T follicular helper cell (primary cell): ENCODE measurements at regions not wholly inside any gene's neighbourhood (a gene's known extent, or its start where the extent isn't known, plus 50 kb on each side); places are given as distances from the start of the nearest gene placed in this dataset.

ENCODE experiments used
- DNase-seq: peaks from one replicate; pipeline ENCODE4 v3.0.0-alpha.2; 2020; ENCODE audit warnings: low read depth

GRCh38 chr3:94990952-94991705 is 928.3 kb downstream of the NSUN3 start:
- DNase-seq: no peak

DNA sequence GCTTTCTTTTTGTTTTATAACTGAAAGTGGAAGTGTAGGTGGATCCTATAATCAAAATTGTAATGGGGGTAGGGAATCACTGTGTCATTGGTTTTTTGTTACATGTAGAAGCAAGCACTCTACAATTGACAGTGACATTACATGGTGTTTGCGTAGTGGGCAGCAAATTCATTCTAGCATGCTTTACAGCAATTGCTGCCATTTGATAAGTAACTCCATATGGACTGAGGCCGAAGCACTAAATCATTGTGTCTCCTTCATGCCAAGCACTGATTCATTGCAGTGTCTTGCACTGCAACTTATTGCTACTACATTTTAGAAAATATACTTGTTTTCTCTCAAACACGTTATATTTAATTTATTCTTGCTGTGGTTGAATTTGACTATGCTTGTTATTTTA is 933.9 kb downstream of the NSUN3 start:
- DNase-seq: no peak

DNA sequence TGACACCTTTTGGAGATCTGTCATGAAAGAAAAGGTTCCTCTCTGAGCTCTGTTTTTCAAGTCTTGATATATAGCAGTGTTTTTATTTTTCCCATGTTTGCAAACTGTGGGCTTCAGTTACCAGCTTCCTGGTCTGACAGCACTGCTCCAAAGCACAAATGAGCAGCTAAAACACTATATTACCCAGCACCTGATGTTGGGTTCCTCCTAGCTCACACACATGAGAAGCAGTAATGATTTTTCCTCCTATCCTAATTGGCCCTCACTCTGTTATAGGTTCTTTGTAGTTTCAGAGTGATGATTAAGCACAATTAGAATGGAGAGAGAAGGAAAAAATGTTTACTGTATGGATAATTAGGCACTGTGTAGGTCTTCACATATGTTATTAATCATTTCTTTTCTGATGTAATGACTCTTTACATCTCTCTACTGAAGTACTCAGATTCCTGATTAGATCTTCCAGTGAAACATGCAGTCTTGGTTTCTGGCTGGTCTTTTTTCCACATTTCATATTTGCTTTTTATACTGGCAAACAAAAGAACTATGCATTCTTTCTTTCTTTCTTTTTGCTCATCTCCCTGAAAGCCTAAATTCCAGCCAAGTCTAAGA is 939.7 kb downstream of the NSUN3 start:
- no peak for DNase-seq

- no peak for DNase-seq
These were observed 965.8 kb downstream of the NSUN3 start for GRCh38 chr3:95028688-95029087.

DNA sequence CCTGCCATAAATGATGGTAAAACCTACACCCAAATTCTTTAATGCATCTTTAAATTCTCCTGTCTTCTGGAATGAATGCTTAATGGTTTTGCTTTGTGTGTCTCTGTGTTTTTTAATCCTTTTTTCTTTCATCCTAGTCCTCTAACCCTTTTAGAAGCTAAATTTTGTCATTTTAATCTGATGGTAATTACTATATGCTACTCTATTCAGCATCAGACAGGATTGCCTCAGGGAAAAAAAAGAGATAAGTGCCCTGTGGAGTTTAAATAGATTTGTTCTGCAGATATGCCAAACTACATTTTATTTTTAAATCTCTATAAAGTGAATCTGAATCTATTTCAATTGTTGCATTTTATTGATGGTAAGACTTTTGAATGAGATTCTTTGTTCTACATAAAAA is 966.8 kb downstream of the NSUN3 start:
- no peak for DNase-seq

- no peak for DNase-seq
These were observed 973.7 kb downstream of the NSUN3 start for GRCh38 chr3:95036526-95037021.

GRCh38 chr3:95037097-95037496 is 974.2 kb downstream of the NSUN3 start:
- DNase-seq: no peak

DNA sequence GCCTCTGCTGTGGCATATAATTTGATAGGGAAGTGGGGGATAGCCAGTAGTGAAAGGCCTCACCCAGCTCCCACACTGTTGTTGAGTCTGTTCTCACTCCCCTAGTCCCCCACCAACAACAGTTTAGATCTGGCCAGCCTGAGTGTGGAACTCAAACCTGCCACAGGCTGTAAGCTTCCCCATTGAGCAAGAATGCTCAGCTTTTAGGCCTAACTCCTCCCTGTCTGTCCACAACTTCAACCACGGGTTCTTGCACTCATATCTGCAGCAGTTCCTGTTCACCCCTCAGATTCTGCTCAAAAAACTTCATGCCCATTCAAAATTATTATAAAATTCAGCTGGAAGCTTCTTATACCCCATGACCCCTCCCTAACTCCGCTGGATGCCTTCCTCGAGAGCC is 975.1 kb downstream of the NSUN3 start:
- DNase-seq: no peak

DNA sequence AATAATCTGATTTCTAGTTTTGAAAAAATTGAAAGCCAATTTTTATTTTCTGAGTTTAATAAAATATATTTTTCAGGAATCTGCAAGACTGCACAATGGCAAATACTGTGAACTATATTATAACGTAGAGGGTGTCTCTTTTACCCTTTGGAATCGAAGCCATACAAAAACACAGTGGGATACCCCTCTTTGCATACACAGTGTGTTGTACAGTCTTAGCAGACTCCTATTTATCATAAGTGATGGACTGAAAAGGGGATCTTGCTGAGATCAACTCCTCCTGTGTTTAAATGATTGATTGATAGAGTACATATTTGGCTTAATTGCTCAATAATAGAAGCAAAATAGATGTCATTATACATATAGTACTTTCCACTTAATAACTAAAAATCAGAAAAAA is 981.2 kb downstream of the NSUN3 start:
- no peak for DNase-seq

DNA sequence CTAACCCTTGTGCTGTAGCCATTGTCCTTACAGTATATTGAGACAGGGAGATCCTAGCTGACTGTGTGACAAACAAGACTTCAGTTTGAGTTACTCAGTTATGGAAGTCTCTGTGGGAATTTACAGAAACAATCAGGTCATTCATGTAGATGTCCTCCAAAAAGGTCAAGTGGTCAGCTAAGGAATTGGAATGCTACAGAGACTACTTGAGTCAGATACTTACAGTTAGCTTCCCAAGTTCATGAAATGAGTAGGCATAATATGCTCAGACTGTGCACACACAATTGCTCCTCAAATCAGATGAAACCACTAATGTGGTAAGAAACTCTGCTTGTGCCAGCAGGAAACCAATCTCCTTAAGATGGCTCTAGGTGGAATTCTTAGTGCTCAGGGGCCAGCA is 985.7 kb downstream of the NSUN3 start:
- no peak for DNase-seq

DNA sequence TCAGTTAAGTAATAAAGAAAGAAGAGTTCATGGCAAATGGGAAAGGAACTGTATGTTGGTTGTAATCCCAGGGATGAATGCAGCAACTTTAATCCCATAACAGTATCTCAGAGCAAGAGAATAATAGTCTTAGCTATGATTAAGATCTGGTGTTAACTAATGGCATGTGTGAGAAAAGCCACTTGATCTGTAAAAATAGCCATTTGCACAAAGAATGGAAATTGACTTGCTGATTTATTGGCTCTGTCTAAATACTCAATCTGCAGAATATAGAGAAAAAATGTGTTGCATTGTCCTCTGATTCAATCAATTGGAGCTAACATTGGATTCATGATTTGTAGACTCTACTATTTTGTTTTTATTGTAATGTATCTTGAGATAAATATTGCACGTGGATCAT is 987.0 kb downstream of the NSUN3 start:
- DNase-seq: no peak

DNA sequence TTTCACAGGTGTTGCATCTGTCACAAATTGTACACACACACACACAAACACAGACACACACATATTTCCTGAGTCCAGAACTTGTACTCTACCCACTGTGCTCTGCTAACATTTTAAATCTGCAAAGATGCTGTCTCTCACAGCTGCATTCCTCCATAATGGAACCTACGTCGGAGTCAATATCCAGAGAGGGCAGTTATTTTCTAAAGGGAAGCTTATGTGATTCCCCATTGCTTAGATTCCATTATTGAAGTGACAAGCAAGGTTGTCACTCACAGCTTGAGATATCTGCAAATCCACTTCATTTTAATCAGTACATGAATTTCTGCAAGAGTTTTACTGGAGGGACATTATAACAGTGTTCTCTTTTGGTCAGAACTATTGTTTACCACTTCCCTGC is 992.4 kb downstream of the NSUN3 start:
- no peak for DNase-seq

- no peak for DNase-seq
These were observed 1019.3 kb downstream of the NSUN3 start for GRCh38 chr3:95082191-95082590.

DNA sequence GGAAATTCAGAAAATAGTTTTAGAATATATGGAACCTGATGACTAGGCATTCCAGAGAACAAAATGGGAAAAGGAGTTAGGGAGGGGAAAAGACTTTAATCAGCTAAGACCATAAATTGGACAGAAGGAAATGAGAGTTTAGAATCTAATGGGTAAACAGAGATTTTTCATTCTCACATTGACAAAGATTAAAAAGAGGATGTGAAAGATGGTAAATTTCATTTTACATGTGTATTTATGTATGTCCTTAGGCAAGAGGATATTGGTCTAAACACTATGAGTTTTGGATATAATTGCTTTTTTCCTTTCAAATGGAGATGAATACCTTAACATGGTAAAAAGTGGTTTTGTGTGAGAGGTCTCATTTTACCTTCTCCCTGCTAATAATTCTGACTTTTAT is 1021.9 kb downstream of the NSUN3 start:
- no peak for DNase-seq

GRCh38 chr3:95088464-95088863 is 1025.6 kb downstream of the NSUN3 start:
- no peak for DNase-seq

- no peak for DNase-seq
These were observed 1034.6 kb downstream of the NSUN3 start for GRCh38 chr3:95097493-95097892.

DNA sequence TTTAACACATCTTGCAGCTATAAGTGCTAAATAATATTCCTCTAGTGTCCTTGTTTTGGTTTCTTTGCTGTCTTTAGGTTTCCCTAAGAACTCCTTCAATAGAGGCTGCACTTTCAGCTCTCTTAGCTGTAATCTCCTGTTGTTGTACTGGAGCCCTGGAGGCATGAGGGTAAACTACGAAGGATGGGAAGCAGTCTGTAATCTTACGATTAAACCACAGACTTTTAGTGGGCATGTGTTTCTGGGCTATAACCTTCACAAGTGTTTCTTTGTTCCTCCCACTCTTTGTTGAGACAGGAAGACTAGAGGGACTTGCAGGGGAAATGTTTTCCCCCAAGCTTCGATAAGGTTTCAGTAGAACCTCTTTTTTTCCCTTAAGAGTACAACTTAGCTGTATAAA is 1058.1 kb downstream of the NSUN3 start:
- no peak for DNase-seq

DNA sequence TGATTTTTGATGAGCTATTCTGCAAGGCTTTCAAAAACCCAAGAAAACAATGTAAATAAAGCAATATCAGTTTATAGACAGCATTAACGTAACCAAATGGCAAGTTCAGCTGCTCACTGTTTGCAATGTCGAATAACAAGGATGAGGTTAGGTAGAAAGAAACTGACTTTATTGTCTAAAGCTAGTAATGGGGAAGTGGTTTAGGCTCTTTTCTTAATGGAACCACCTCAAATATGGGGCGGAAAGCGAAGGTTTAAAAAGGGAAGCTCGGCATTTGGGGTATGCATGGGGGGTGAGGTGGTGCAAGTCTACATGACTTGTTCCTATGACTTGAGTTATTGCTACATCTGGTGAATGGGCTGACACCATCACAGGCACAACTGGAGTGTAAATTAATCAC is 1060.2 kb downstream of the NSUN3 start:
- DNase-seq: no peak

DNA sequence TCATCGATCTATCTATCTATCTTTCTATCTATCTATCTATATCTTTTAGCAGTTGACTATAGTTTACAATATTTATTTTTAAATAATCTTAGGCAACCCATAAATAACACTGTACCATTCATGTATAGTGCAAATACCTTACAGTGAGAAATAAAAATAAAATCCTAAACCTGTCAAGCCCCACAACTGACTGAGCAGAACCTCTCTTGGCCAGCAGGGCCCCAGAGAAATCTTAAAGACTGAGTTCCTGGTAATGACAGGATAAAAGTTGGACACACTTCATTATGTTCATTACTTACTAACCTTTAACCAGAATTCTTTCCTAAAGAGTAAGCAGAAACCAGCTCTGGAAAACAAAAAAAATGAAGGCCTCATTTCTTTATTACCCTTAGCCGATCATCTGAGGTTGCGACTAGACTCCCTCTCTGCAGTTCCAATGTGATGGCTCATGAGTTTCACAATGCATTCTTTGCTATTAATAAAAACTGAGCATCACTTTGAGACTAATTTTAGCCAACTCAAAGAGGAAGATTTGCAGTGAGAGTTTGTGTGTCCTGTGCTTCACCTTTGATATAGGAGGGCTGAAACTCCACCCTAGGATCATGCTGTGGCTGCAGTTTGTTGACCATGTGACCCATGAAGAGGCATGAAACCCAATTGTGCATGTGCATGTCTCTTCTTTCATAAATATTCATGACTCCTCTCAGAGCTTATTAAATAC is 1072.0 kb downstream of the NSUN3 start:
- DNase-seq: no peak

DNA sequence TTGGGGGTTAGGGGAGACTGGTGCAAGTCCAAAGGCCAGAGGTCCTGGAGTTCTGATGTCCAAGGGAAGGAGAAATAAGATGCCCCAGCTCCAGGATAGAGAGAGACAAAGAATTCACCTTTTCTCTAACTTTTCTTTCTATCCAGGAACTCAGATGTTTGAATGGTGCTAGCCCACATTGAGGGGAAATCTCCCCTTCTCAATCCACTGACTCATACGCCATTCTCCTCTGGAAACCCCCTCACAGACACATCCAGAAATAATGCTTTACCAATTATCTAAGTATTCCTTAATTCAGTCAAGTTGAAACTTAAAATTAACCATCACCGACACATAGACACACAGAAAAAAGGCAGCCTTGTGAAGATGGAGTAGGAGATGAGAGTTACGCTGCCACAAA is 1085.2 kb downstream of the NSUN3 start:
- DNase-seq: no peak

- no peak for DNase-seq
These were observed 1088.7 kb downstream of the NSUN3 start for GRCh38 chr3:95151590-95151989.

DNA sequence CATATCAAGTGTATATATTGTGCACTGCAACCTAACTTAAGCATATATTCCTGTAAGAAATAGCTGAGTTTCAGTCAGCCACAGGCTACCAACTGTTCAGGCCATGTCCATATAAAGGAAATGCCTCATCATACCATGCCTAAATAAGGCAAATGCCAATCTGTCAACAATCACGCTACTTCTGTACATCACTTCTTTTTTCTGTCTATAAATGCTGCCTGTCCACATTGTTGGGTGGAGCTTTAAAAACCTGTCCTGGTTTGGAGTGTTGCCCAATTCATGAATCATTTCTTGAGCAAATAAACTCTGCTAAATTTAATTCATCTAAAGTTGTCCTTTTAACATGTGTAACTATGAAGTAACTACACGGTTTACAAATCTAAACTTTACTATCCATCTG is 1091.9 kb downstream of the NSUN3 start:
- DNase-seq: no peak

DNA sequence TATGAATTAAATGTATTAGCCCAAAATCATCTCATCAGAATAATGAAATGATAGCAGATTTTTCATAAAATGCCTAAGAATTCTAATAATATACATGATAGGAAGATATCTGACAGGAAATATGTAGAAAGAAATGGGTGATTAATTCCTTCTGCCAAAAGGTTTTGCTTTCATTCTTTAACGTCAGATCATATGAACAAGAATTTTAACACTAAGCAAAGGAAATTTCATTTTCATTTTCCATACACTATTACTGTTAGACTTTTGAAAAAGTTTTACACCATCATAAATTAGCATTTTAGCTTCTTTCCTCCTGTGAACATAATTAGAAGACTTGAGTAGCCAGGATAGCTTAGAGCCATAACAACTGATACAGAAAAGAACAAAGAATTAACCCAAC is 1099.9 kb downstream of the NSUN3 start:
- no peak for DNase-seq
